GM19351 (cell line): ENCODE measurements at regions not wholly inside any gene's neighbourhood (a gene's known extent, or its start where the extent isn't known, plus 50 kb on each side); places are given as distances from the start of the nearest gene placed in this dataset.
"Not testable (repeated sequence)": the region's sequence is repeated elsewhere in the genome, so short reads cannot be mapped to it uniquely, and the experiment has no call there.

Experiments
- ATAC-seq: cut with Tn5 transposase; IDR thresholded peaks from one replicate; pipeline ENCODE4 v1.9.1; 2021; ENCODE audit warnings: mild to moderate bottlenecking, moderate library complexity; ENCODE audit not compliant: unreplicated experiment

- no peak for ATAC-seq
These were observed 330.8 kb downstream of the TRIM36 start for GRCh38 chr5:114838937-114839336.

GRCh38 chr5:114830114-114830513, 339.6 kb downstream of the TRIM36 start:
- ATAC-seq: no peak

GRCh38 chr5:114822863-114823262, 346.8 kb downstream of the TRIM36 start:
- ATAC-seq: no peak

DNA sequence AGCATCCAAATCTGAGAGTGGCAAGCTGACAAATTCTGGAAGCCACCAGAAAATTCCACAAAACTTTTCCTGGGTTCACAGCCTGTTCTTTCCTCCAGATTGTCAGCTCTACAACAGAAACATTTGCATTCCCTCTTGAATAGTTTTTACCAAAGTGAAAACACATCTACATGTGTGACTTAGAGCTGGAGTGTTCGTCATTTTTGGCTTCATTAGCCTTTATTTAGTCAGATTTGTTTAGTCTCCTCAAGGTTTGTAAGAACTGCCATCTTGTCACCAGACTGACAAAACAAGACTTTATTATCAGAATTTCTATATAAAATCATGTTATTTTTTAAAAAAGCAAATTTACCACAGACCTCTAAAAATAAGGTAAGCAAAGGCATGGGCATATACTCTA, 347.3 kb downstream of the TRIM36 start:
- ATAC-seq: no peak

GRCh38 chr5:114790403-114790792, 379.3 kb downstream of the TRIM36 start:
- peak; percentile 50 for ATAC-seq

- ATAC-seq: peak; percentile 86
These were observed 379.8 kb downstream of the TRIM36 start for GRCh38 chr5:114789773-114790402.

DNA sequence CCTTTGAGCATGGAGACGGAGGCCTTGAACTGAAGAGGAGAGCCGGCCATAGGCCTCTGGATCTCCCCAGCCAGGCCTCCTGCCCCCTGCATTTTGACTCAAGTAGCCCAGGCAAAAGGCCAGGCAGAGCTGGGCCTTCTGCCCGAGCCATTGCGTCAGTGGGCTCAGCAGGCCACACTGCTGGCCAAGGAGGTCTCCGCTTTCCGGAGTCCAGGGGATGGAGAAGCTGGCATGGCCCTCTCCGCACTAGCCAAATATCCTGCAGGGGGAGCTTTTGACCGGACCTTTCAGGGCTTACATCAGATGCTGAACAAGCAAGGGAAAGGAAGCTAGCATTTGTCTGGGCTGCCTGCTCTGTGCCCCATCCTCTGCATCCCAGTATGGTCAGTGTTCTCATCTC, 386.8 kb downstream of the TRIM36 start:
- no peak for ATAC-seq

DNA sequence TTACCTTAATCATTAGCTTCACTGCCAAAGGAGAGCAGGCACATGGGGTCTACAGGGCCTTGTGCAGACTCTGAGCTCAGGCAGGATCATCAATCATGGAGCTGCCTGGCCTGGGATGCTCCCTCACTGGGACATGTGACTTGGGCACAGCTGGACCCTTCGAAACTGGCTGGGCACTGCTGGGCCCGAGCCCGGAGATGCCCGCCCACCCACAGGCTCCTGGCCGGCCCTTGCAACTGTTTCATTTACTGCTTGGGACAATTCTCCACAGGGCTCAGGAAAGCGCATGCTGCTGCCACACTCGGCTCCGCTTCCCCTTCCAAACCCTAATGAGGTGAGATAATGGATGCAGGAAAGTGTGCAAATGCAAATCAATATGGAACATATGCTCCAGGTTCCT, 387.5 kb downstream of the TRIM36 start:
- no peak for ATAC-seq

DNA sequence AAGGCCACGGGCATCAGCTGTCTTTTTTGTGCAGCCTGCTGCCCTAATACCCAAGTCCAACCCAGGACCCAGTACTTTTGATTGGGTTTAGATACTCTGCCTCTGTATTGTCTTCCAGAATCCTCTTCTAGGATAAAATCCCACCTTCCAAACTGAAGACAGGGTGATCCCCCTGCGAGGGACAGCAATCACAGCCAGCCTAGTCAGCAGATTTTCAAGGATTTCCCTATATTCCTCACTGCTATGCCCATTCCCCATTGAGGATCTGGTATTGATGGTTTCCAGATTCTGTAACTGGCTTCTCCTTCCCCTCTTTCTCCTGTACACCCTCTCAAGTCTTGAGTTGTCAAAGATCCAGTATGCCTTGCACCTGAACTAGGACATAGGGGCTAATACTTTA, 389.4 kb downstream of the TRIM36 start:
- no peak for ATAC-seq

GRCh38 chr5:114744406-114744805, 382.5 kb downstream of the KCNN2 start:
- ATAC-seq: no peak

DNA sequence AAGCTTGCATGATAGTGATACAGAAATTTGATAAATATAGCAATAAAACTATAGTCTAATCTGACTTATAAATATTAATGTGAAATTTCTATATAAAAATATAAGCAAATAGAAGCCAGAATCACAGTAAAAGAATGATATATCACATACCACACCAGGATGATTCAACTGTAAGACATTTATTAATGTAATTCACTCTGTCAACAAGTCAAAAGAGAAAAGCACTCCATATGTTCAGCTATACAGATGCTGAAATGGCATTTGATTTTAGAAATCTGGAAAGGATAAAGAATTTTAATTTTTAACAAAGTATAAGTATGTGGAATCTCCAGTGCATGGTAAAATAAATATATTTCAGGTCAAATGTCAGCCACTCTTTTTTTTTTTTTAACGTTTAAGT, 372.4 kb downstream of the KCNN2 start:
- ATAC-seq: no peak

DNA sequence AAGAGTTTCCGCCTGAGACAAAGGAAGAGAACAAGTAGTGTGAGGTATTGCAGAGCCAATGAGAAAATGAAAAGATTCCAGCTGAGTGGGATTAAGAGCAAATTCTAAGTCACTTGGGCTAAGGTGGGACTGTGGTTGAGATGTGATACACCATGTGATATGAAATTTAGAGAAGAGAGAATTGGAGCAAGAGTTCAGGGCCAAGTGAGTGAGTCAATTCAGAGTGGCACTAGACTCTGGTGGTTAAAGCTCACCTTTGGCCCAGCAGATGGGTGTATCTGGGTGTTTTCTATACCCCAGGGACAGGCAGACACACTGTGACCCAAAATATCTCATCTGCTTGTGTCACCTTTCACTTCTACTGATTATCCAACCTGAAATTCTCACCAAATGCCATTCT, 368.1 kb downstream of the KCNN2 start:
- no peak for ATAC-seq

DNA sequence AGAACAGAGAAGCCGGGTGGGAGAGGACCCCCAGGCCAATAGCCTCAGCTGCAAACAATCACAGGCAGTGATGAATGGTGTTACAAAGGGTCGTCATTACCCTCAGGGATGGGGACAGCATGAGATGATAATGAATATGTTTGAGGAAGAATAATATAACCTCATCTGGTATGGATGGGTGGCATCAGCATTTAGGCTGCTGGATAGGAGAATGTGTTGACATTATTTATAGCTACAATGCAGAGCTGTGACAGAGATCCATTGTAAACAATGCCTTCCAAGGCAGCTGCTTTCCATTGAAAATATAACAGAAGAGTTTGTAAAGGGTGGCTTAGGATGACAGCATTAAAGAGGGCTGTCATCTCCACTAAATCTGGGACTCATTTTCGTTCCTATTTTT, 365.5 kb downstream of the KCNN2 start:
- ATAC-seq: no peak

DNA sequence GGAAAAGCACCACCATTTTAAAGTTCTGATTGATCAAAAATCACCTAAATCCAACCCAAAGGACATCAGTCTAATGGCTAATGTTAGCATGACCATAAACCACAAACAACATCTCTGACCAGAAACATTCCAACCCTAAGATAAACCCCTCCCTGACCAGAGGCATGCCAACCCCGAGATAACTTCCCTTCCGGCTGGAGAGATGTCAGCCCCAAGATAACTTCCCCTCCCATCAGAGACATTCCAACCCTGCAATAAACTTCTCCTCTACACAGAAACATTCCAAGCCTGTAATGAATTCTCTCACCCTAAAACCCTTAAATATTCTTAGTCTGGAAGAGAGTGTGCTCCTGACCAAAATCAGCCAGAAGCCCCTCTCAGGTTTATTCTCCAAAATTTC, 364.3 kb downstream of the KCNN2 start:
- ATAC-seq: no peak

DNA sequence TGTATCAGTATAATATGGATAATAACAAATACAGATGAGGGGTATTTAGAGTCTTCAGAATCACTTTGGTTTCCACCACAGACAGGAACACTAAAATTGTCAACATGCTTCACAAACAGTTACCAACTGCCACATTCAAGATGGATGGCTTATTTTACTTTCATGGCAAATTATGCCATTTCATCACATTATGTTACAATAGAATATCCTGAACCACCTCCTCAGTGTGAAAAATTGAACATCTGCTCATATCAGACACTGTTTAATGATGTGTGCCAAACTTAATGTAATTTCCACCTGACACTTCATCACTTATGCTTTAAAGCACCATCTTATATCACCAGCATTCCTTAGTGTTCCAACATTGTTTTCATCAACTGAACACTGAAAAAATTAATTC, 357.4 kb downstream of the KCNN2 start:
- no peak for ATAC-seq

- no peak for ATAC-seq
These were observed 355.1 kb downstream of the KCNN2 start for GRCh38 chr5:114716955-114717354.

- ATAC-seq: not testable (repeated sequence)
These were observed 342.5 kb downstream of the KCNN2 start for GRCh38 chr5:114704225-114704893.

DNA sequence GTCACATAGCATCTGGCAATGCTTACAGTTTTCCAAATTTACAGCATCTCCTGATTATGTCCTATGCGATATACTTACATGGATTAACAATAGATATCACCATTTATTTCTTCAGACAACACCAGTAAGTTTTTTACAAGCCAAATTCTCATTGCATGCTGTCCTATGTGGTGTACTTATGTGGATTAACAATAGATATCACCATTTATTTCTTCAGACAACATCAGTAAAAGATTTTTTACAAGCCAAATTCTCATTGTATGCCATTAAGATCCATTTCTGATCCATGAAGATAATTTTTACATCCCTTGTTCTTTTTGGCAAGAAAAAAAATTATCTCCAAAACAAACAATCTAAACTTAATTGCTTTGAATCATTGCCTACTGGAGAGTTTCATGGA, 340.9 kb downstream of the KCNN2 start:
- ATAC-seq: no peak

GRCh38 chr5:114702136-114702535, 340.3 kb downstream of the KCNN2 start:
- ATAC-seq: no peak

DNA sequence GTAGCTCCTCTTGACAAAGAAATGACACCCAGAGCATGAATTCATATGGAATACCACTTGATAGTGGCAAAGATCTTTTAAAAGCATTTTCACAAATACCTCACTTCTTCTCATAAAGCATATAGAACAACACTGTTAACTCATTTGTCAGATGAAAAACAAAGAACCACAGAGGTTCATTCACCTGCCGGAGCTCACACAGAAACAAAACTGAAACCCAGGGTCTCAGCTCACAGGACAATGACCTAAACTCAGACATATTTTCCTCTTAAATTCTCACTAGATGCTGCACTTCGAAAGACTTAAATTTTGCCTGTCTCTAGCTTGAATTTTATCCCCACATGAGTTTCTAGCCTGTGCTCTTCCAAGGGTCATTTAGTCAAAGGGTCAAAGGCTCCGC, 339.0 kb downstream of the KCNN2 start:
- ATAC-seq: no peak

DNA sequence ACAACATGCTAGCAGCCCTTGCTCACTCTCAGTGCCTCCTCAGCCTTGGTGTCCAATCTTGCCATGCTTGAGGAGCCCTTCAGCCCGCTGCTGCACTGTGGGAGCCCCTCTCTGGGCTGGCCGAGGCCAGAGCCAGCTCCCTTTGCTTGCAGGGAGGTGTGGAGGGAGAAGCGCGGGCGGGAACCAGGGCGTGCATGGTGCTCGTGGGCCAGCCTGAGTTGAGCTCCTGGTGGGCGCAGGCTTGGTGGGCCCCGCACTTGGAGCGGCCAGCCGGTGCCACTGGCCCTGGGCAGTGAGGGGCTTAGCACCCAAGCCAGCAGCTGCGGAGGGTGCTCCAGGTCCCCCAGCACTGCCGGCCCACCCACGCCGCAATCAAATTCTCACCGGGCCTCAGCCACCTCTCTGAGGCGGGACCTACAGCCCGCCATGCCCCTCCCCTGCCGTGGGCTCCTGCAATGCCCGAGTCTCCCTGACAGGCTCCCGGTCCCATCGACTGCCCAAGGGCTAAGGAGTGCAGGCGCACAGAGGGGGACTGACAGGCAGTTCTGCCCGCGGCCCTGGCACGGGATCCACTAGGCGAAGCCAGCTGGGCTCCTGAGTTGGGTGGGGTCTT, 333.5 kb downstream of the KCNN2 start:
- ATAC-seq: no peak

- no peak for ATAC-seq
These were observed 324.5 kb downstream of the KCNN2 start for GRCh38 chr5:114686356-114686755.
